Aorta (tissue), 5 donors: ENCODE measurements at regions not wholly inside any gene's neighbourhood (a gene's known extent, or its start where the extent isn't known, plus 50 kb on each side); places are given as distances from the start of the nearest gene placed in this dataset.
A peak's percentile ranks its signal among the peaks of the same experiment; 100 is the strongest.
"Not testable (repeated sequence)": the region's sequence is repeated elsewhere in the genome, so short reads cannot be mapped to it uniquely, and the experiment has no call there.

Experiments used
- ATAC-seq: fragments of 200-7000 bp; cut with Tn5 transposase; one replicate; pipeline ENCODE4 v1.9.1; 2022; ENCODE audit warnings: moderate library complexity; ENCODE audit not compliant: low FRiP score
- DNase-seq, 2 donors: peaks; one replicate each; pipeline ENCODE4 v3.0.0-alpha.2; 2020
- H3K27ac ChIP-seq, 2 donors: one replicate each; pipeline ENCODE4 v1.5.1; 2013; ENCODE audit warnings: low read length in 2 of 2, mild to moderate bottlenecking in 2 of 2, moderate library complexity in 2 of 2, control low read depth in 1 of 2, inconsistent platforms in 1 of 2, low read depth in 1 of 2
- H3K27me3 ChIP-seq, 2 donors: one replicate each; pipeline ENCODE4 v1.6.1; 2013; ENCODE audit warnings: control low read depth in 1 of 2, low read length in 1 of 2, mild to moderate bottlenecking in 1 of 2, moderate library complexity in 1 of 2; ENCODE audit not compliant: insufficient read depth in 2 of 2, control insufficient read depth in 1 of 2
- H3K36me3 ChIP-seq, 2 donors: one replicate each; pipeline ENCODE4 v1.6.1; 2013; ENCODE audit warnings: control low read depth in 1 of 2, low read length in 1 of 2, mild to moderate bottlenecking in 1 of 2; ENCODE audit not compliant: insufficient read depth in 2 of 2, control insufficient read depth in 1 of 2
- H3K4me1 ChIP-seq, 2 donors: one replicate each; pipeline ENCODE4 v1.6.1; 2013; ENCODE audit warnings: low read length in 2 of 2, control low read depth in 1 of 2, mild to moderate bottlenecking in 1 of 2, moderate library complexity in 1 of 2; ENCODE audit not compliant: insufficient read depth in 2 of 2, control insufficient read depth in 1 of 2
- H3K4me3 ChIP-seq, 2 donors: one replicate each; pipeline ENCODE4 v1.5.1; 2013; ENCODE audit warnings: low read length in 2 of 2, control low read depth in 1 of 2, mild to moderate bottlenecking in 1 of 2
- H3K9me3 ChIP-seq: one replicate; pipeline ENCODE4 v1.6.1; 2013; ENCODE audit warnings: mild to moderate bottlenecking, low read length; ENCODE audit not compliant: control insufficient read depth
- WGBS, 2 donors: extraction: QIAGEN DNeasy Blood & Tissue Kit; methylation state at CpG; one replicate each; pipeline ENCODE4 v1.1.7; 2013; 5-methylcytosine and 5-hydroxymethylcytosine counted together
- intact Hi-C, 2 donors: fragments of 100-400 bp; cut with DNase I; formaldehyde crosslinking; loops; one replicate each; pipeline versions ENCODE4 v1.14.2 to v1.15.0; 2022
- donor health status: healthy with polysubstance abuse.
- donor health status: Bipolar disorder and iron deficiency.
- donor health status: DM: no; HTN: no; CAD: no.
- donor health status: DM: no; HTN: no; CAD: no.
- donor health status: DM: yes; HTN: yes; CAD: no.

DNA sequence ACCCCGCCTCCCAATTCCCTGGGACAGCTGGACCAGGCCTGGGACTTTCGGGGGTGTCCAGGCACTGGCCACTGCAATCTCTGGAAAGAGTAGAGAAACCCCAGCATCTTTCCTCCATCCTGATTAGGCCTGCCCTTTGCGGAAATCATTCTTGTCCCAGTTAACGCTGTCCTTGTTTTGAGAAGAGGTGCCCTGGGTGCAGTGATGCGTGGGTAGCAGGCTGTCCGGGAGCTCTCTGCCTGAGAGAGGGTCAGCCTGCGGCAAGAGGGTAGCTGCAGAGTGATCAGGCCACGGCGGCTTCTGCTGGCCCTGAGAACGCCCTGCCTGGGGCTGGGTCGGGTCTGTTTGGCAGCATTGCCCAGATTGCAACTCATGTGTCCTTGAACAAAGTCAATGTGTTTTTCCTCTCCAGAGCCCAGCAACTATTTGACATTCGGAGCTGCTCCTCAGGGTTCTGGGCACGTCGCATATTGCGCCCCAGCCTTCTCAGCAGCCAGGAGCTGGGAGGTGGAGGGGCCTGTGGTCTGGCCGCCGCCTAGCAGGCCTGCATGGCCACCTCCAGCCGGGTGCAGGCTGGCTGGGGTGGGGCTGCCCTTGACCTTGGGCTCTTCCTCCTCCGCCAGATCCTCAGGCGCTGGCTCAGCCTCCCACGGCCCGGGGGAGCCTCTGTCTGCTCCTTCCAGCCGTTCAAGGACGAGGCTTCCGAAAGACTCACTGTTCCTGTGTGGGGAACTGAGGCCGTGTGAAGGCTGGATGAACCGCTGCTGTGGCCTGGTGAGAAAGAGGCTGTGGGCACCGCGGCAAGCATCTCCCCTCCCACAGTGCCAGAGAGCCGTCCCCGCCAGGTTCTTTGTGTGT, 150.1 kb upstream of the ZNF469 start:
- H3K4me1 ChIP-seq, DNase-seq, intact Hi-C loops, H3K27me3 ChIP-seq, H3K36me3 ChIP-seq, H3K9me3 ChIP-seq, H3K27ac ChIP-seq, H3K4me3 ChIP-seq, ATAC-seq: not testable (repeated sequence)
- WGBS, 2 donors: 95 to 96% methylated on average over 26 to 31 of the region's 31 CpGs

DNA sequence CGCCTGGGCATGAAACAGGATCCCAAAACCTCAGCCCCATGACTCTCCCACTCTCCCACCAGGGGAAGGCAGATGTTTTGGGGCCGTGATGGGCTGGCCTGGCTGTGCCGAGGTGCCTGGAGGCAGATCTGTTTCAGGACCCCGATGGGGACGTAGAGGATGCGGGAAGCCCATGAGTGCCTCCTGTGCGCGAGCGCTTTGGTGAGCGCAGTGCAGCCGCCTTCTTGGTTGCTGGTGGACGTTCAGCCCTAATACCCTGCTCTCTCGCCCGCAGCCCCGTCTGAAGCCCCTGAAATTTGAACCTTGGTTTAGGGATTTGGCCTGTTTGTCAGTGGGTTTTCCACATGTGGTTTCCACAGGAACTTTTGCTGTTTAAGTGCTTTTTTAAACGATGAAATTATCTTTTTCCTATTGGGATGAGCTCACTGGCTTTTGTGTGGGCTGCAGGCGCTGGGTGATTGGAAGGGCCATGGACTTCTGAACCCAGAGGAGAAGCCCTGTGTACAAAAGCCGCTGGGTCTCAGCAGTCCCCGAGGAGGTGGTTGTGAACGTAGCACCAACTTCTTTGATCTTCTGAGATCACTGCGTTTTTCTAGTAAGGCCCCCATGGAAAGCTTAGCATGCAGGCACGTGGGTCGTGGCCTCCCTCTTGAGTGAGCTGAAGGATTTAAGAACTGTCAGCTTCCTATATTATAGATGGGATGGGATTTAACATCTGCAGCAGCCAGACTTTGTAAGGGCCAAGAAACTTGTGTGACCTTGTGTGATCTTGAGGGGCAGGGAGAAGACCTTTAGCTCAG, 148.9 kb upstream of the ZNF469 start:
- H3K27me3 ChIP-seq, H3K9me3 ChIP-seq, ATAC-seq, H3K4me3 ChIP-seq, DNase-seq, H3K4me1 ChIP-seq, intact Hi-C loops, H3K36me3 ChIP-seq: not testable (repeated sequence)
- WGBS, 2 donors: 79 to 81% methylated on average over 23 of the region's 23 CpGs
- H3K27ac ChIP-seq: peak overlapping the region; percentile 61 to 95

DNA sequence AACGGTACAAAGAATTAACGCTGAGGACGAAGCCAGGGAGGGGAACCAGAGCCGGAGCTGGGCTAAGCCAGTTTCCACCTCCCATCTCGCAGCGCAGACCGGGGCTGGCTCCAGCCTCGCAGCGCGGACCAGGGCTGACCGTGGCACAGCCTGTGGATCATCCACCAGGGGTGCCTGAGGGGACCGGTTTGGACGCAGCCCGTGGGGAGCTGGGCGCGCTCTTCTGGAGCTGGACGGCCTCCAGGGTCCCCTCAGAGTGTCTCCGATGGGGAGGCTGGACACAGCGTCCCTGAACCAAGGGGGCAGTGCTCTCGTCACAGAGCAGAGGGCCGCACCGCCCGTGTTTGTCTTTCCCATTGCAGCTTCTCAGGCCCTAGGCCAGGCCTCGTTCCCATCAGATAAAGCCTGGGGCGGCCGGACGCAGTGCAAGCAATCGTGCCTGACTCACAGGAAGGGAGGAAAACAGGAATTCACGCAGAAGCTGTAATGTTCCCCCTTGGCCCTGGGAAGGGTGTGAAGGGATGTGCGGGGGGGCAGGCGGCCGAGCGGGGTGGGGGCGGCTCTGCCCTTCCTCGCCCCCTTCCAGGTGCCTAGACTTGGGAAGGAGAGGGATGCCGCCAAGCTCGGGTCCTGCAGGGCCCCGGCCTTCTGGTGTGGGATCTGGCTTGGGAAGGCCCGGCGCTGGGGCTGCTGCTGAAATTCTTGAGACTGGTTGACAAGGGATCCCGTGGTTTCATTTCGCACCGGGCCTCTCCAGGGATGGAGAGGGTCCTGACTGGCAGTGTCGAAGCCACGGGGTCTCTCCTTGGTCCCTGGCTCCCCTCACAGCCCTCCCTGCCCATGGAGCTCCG, 148.1 kb upstream of the ZNF469 start:
- H3K27me3 ChIP-seq, H3K36me3 ChIP-seq, intact Hi-C loops, H3K4me3 ChIP-seq, H3K9me3 ChIP-seq, H3K4me1 ChIP-seq: not testable (repeated sequence)
- H3K27ac ChIP-seq: peak overlapping the region; percentile 85 to 95
- WGBS, 2 donors: 6 to 7% methylated on average over 36 to 41 of the region's 46 CpGs
- ATAC-seq (peak; percentile 91), DNase-seq (peak; percentile 74 to 88)

DNA sequence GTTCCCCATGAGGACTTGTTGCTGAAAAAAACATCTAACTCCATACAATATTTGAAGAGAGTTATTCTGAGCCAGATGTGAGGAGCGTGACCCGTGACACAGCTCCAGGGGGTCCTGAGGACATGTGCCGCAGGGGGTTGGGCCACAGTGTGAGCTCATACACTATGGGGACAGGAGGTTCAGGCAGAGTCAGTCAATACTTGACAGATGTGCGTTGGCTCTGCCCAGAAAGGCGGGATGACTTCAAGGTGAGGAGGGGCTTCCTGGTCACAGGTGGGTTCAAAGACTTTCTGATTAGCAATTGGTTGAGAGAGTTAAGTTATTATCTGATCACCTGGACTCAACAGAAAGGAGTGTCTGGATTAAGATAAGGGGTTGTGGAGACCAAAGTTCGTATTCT, 147.1 kb upstream of the ZNF469 start:
- H3K4me3 ChIP-seq, DNase-seq, intact Hi-C loops, H3K4me1 ChIP-seq, H3K27me3 ChIP-seq, H3K9me3 ChIP-seq, H3K36me3 ChIP-seq, ATAC-seq: not testable (repeated sequence)
- H3K27ac ChIP-seq: peak overlapping the region in 1 of 2 donors; percentile 93
- WGBS, 2 donors: 86 to 90% methylated on average over 6 of the region's 6 CpGs

DNA sequence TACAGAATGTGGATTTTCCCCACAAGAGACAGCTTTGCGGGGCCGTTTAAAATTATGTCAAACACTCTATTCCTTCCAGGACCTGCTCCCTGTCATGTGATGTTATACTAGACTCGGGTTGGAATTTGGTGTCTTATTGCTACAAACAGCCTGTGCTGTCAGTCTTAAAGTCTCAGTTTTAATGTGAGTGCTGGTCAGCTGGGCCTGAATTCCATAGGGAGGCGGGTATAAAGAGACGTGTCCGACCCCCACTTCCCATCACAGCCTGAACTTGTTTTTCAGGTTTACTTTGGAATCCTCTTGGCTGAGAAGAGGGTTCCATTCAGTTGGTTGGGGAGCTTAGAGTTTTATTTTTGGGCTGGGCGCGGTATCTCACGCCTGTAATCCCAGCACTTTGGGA, 146.5 kb upstream of the ZNF469 start:
- H3K9me3 ChIP-seq, H3K36me3 ChIP-seq, ATAC-seq, DNase-seq, intact Hi-C loops, H3K4me1 ChIP-seq, H3K4me3 ChIP-seq, H3K27me3 ChIP-seq, H3K27ac ChIP-seq: not testable (repeated sequence)
- 68 to 72% methylated on average over 7 of the region's 9 CpGs for WGBS, 2 donors

DNA sequence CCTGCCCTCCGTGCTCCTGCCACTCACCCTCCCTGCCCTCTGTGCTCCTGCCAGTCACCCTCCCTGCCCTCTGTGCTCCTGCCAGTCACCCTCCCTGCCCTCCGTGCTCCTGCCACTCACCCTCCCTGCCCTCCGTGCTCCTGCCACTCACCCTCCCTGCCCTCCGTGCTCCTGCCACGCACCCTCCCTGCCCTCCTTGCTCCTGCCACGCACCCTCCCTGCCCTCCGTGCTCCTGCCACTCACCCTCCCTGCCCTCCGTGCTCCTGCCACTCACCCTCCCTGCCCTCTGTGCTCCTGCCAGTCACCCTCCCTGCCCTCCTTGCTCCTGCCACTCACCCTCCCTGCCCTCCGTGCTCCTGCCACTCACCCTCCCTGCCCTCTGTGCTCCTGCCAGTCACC, 145.4 kb upstream of the ZNF469 start:
- intact Hi-C loops, H3K27ac ChIP-seq, H3K4me1 ChIP-seq, DNase-seq, H3K4me3 ChIP-seq, H3K27me3 ChIP-seq, ATAC-seq, H3K9me3 ChIP-seq, H3K36me3 ChIP-seq: not testable (repeated sequence)
- 84 to 90% methylated on average over 6 to 7 of the region's 9 CpGs for WGBS, 2 donors

DNA sequence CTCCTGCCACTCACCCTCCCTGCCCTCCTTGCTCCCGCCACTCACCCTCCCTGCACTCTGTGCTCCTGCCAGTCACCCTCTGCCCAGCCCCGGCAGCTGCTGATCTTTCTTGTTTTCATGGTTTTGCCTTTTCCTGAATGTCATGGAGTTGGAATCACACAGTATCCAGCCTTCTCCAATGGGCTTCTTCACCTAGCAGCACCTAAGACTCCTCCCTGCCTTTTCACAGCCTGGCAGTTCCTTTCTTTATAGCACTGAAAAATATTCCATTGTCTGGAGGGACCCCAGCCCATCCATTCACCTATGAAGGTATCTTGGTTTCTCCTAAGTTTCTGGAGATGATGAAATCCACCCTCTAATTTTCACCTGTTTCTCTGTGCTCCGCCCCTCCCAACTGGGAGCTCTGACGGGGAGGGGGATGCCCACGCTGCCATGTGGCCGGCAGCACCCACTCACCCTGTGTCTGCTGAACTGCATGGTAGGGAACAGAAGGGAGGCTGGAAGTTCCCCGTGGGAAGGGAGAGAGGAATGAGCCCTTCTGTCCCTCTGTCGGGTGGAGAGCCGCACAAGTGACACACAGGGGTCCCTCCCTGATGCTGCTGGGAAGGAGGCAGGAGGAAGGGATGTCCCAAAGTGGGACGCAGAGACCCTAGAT, 144.9 kb upstream of the ZNF469 start:
- H3K36me3 ChIP-seq, DNase-seq, H3K4me3 ChIP-seq, intact Hi-C loops, ATAC-seq, H3K27ac ChIP-seq, H3K27me3 ChIP-seq, H3K4me1 ChIP-seq, H3K9me3 ChIP-seq: not testable (repeated sequence)
- 73 to 79% methylated on average over 8 to 10 of the region's 10 CpGs for WGBS, 2 donors

DNA sequence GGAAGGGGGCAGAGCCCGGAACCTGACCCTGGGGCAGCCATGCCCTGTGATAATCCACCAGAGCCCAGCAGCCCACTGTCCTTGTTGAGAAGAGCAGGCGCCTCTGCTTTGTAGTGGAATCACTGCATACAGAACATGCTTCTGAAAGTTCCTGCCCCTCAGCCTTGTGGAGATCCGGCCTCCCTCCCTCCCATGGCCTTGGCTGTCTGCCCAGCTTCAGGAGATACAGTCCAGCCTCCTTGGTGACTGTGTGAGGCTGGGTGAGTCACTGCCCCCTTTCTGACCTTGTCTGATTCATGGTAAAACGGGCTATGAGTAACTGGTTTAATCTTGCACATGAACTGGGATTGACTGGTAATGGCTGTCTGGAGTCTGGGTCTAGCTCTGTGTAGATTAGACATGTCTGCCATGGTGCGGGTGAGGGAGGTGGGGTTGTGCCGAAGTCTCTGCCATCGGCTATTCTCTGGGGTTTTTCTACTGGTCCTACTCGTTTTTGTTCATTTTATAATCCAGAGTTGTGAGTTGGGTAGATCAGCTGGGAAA, 144.0 kb upstream of the ZNF469 start:
- H3K4me3 ChIP-seq, H3K27me3 ChIP-seq, H3K9me3 ChIP-seq, H3K36me3 ChIP-seq, H3K4me1 ChIP-seq, intact Hi-C loops: not testable (repeated sequence)
- peak; percentile 90 for ATAC-seq
- H3K27ac ChIP-seq: peak overlapping the region in 1 of 2 donors; percentile 52
- WGBS, 2 donors: 24 to 25% methylated on average over 6 of the region's 8 CpGs
- peak; percentile 97 to 98 for DNase-seq
